HCT116 (cell line): ENCODE measurements at regions not wholly inside any gene's neighbourhood (a gene's known extent, or its start where the extent isn't known, plus 50 kb on each side); places are given as distances from the start of the nearest gene placed in this dataset.
"Not testable (repeated sequence)": the region's sequence is repeated elsewhere in the genome, so short reads cannot be mapped to it uniquely, and the experiment has no call there.

Source experiments
- ATAC-seq: fragments of 200-7000 bp; cut with Tn5 transposase; 2 replicates; pipeline ENCODE4 v1.9.1; 2020; ENCODE audit warnings: mild to moderate bottlenecking, moderate library complexity
- BruUV-seq: library from RNA; stranded (reverse); fragments of 400-500 nt; replicated peaks from 2 replicates; lab custom pipeline; 2021; lab: Mats Ljungman, UMichigan
- CTCF ChIA-PET: fragments of 300-600 bp; sonication (Branson Sonifier 250); formaldehyde crosslinking; loops from one replicate; lab custom pipeline; 2021; ENCODE audit warnings: antibody characterized with exemption; lab: Charles Lee
- POLR2A ChIA-PET: fragments of 300-600, 350-600 bp; sonication (Branson Sonifier 250); formaldehyde crosslinking; loops from one replicate; lab custom pipeline; 2021; ENCODE audit warnings: antibody characterized with exemption; lab: Charles Lee
- RAD21 ChIA-PET, 2 experiments: fragments of 300-600 bp; sonication (Branson Sonifier 250); formaldehyde crosslinking; loops; one replicate each; lab custom pipeline; 2023; ENCODE audit warnings: low total read pairs in 2 of 2; ENCODE audit not compliant: uncharacterized antibody in 2 of 2, unreplicated experiment in 2 of 2, low non-redundant PET in 1 of 2; lab: Charles Lee
- DNase-seq: peaks from one replicate; pipeline ENCODE4 v3.0.0-alpha.2; 2010; ENCODE audit warnings: low read depth, low spot score
- H2AFZ ChIP-seq: fragments of 200-600 bp; shearing (Covaris generic), sonication (generic); 2 replicates; pipeline ENCODE4 v1.6.1; 2017; ENCODE audit warnings: low read depth, mixed run types, mixed read lengths, antibody characterized with exemption, low read length; ENCODE audit not compliant: poor library complexity, severe bottlenecking
- H3K27ac ChIP-seq: 2 replicates; pipeline ENCODE4 v1.5.1; 2012; ENCODE audit warnings: low read depth, low read length
- H3K27me3 ChIP-seq: fragments of 200-600 bp; sonication (generic); 2 replicates; pipeline ENCODE4 v1.6.1; 2016; ENCODE audit warnings: mixed run types, low read length, mixed read lengths; ENCODE audit not compliant: insufficient read depth
- H3K36me3 ChIP-seq, 2 experiments: fragments of 200-500 bp in 1 of 2; fragments of 200-600 bp in 1 of 2; sonication (Bioruptor generic) in 1 of 2; sonication (generic) in 1 of 2; 2 replicates each; pipeline versions ENCODE4 v1.5.1 to v1.6.1; 2014 to 2016; ENCODE audit warnings: low read length in 2 of 2, inconsistent platforms in 1 of 2, mixed read lengths in 1 of 2, mixed run types in 1 of 2; ENCODE audit not compliant: insufficient read depth in 2 of 2, control insufficient read depth in 1 of 2
- H3K4me1 ChIP-seq, 2 experiments: fragments of 200-600 bp in 1 of 2; sonication (generic) in 1 of 2; 2 replicates each; pipeline versions ENCODE4 v1.5.1 to v1.6.1; 2012 to 2017; ENCODE audit warnings: low read length in 2 of 2, inconsistent platforms in 1 of 2, mild to moderate bottlenecking in 1 of 2, mixed read lengths in 1 of 2, mixed run types in 1 of 2, moderate library complexity in 1 of 2; ENCODE audit not compliant: insufficient read depth in 2 of 2, control insufficient read depth in 1 of 2
- H3K4me2 ChIP-seq: fragments of 200-600 bp; sonication (generic); 2 replicates; pipeline ENCODE4 v1.6.1; 2017; ENCODE audit warnings: mixed run types, low read length, mixed read lengths
- H3K4me3 ChIP-seq, 2 experiments: fragments of 200-600 bp in 1 of 2; sonication (generic) in 1 of 2; replicated peaks in 1 of 2; 2 replicates each; pipeline ENCODE4 v1.5.1; 2011 to 2016; ENCODE audit warnings: low read length in 2 of 2, control low read depth in 1 of 2, low read depth in 1 of 2, mild to moderate bottlenecking in 1 of 2, mixed read lengths in 1 of 2, mixed run types in 1 of 2
- H3K79me2 ChIP-seq: fragments of 200-600 bp; sonication (generic); 2 replicates; pipeline ENCODE4 v1.6.1; 2017; ENCODE audit warnings: mild to moderate bottlenecking, mixed run types, low read length, moderate library complexity, mixed read lengths; ENCODE audit not compliant: insufficient read depth
- H3K9ac ChIP-seq: fragments of 200-600 bp; sonication (generic); 2 replicates; pipeline ENCODE4 v1.6.1; 2016; ENCODE audit warnings: low read length, mixed read lengths
- H3K9me2 ChIP-seq: fragments of 200-600 bp; sonication (generic), shearing (Covaris generic); 2 replicates; pipeline ENCODE4 v1.6.1; 2017; ENCODE audit warnings: mixed run types, mild to moderate bottlenecking, moderate library complexity; ENCODE audit not compliant: insufficient read depth
- H3K9me3 ChIP-seq, 2 experiments: fragments of 200-500 bp in 1 of 2; fragments of 200-600 bp in 1 of 2; sonication (Bioruptor generic) in 1 of 2; sonication (generic) in 1 of 2; 2 replicates each; pipeline ENCODE4 v1.6.1; 2014 to 2017; ENCODE audit warnings: low read length in 2 of 2, mixed read lengths in 2 of 2, inconsistent platforms in 1 of 2, low read depth in 1 of 2, mild to moderate bottlenecking in 1 of 2, mixed run types in 1 of 2, moderate library complexity in 1 of 2; ENCODE audit not compliant: control insufficient read depth in 1 of 2, insufficient read depth in 1 of 2
- H4K20me1 ChIP-seq: fragments of 200-600 bp; sonication (generic), shearing (Covaris generic); 2 replicates; pipeline ENCODE4 v1.6.1; 2017; ENCODE audit warnings: mixed run types, mild to moderate bottlenecking, moderate library complexity; ENCODE audit not compliant: insufficient read depth
- CBX3 ChIP-seq: IDR thresholded peaks from 2 replicates; pipeline ENCODE4 v1.6.1; 2012; ENCODE audit warnings: low read depth
- CEBPB ChIP-seq: IDR thresholded peaks from 2 replicates; pipeline ENCODE4 v1.6.1; 2012; ENCODE audit warnings: low read depth
- EZH2 ChIP-seq: fragments of 200-600 bp; sonication (generic); IDR thresholded peaks from 2 replicates; pipeline ENCODE4 v1.6.1; 2017; ENCODE audit warnings: antibody characterized with exemption, mixed run types
- JUND ChIP-seq: IDR thresholded peaks from 2 replicates; pipeline ENCODE4 v1.6.1; 2012
- POLR2A ChIP-seq: IDR thresholded peaks from 2 replicates; pipeline ENCODE4 v1.7.0; 2011; ENCODE audit warnings: borderline replicate concordance; ENCODE audit not compliant: insufficient read depth, insufficient read length; ENCODE audit errors: extremely low read depth
- RAD21 ChIP-seq: IDR thresholded peaks from 2 replicates; pipeline ENCODE4 v1.6.1; 2012; ENCODE audit warnings: low read depth, mild to moderate bottlenecking
- SP1 ChIP-seq: IDR thresholded peaks from 2 replicates; pipeline ENCODE4 v1.6.1; 2012; ENCODE audit warnings: low read depth
- ZNF274 ChIP-seq: fragments of 200-500 bp; sonication (Bioruptor generic); IDR thresholded peaks from 2 replicates; pipeline ENCODE4 v1.6.1; 2014; ENCODE audit warnings: mild to moderate bottlenecking, low read depth, low read length, inconsistent platforms
- intact Hi-C: fragments of 100-400 bp; cut with micrococcal nuclease; formaldehyde crosslinking; loops from 2 replicates; pipeline ENCODE4 v1.10.0; 2022
- TF ChIP-seq, protein P1 (sequence below): IDR thresholded peaks from 2 replicates; pipeline ENCODE4 v1.6.1; 2011; ENCODE audit warnings: mild to moderate bottlenecking, low read length, moderate library complexity; ENCODE audit not compliant: insufficient replicate concordance; ENCODE audit errors: extremely low read depth
- TF ChIP-seq, protein P2 (sequence below): IDR thresholded peaks from 2 replicates; pipeline ENCODE4 v1.6.1; 2012

DNA sequence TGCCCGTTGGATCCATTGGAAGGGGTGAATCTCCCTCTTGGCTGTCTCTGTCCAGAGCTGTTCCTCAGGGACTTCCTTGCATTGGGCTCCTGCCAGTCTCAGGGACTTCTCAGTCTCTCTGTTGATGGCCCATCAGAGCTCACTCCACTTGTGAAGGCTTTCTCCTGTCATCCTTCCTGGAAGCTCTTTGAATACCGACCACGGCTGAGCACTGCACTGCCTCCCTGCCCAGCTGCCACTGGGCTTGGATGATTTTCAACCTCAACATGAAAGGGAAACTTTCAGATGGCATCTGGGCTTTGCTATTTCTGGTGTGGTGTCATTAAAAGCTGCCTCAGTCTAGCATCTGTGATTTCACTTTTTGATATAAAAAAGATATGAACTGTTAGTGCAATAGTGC lies 66.1 kb upstream of the ANKRD10 start:
- ChIA-PET RAD21 (no interaction called here), POLR2A (no interaction called here), CTCF (interaction anchor here (1.0 kb wide), 1 partner anchor 87 kb away, joined by 4 read pairs; no protein-coding TSS in a partner anchor)
- no peak overlapping the region for H2AFZ ChIP-seq
- H3K9me2 ChIP-seq = no peaks in the 10 kb centered on the region
- H3K36me3 ChIP-seq = peaks cover 0 to 33% of the 10 kb centered on the region in 2 experiments; a peak in 1 of 4 replicates
- H3K9ac ChIP-seq = no peak overlapping the region
- no TSS peak for BruUV-seq
- no peak for ATAC-seq
- H4K20me1 ChIP-seq = no peaks in the 10 kb centered on the region
- DNase-seq = no peak
- no peaks in the 10 kb centered on the region for H3K79me2 ChIP-seq
- intact Hi-C loops = no loop called here
- no peaks in the 10 kb centered on the region for H3K9me3 ChIP-seq
- H3K4me2 ChIP-seq = no peak overlapping the region
- no peak for TF ChIP-seq ZNF274
- no peak for TF ChIP-seq SP1
- TF ChIP-seq CBX3 = no peak
- TF ChIP-seq RAD21 = no peak
- TF ChIP-seq, protein P1, sequence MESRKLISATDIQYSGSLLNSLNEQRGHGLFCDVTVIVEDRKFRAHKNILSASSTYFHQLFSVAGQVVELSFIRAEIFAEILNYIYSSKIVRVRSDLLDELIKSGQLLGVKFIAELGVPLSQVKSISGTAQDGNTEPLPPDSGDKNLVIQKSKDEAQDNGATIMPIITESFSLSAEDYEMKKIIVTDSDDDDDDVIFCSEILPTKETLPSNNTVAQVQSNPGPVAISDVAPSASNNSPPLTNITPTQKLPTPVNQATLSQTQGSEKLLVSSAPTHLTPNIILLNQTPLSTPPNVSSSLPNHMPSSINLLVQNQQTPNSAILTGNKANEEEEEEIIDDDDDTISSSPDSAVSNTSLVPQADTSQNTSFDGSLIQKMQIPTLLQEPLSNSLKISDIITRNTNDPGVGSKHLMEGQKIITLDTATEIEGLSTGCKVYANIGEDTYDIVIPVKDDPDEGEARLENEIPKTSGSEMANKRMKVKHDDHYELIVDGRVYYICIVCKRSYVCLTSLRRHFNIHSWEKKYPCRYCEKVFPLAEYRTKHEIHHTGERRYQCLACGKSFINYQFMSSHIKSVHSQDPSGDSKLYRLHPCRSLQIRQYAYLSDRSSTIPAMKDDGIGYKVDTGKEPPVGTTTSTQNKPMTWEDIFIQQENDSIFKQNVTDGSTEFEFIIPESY = no peak
- TF ChIP-seq, protein P2, sequence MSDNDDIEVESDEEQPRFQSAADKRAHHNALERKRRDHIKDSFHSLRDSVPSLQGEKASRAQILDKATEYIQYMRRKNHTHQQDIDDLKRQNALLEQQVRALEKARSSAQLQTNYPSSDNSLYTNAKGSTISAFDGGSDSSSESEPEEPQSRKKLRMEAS = no peak
- no peak for TF ChIP-seq CEBPB
- TF ChIP-seq EZH2 = no peak
- no peak for TF ChIP-seq POLR2A
- no peak for TF ChIP-seq JUND
- no peak overlapping the region for H3K4me3 ChIP-seq
- no peak overlapping the region for H3K27ac ChIP-seq
- no peaks in the 10 kb centered on the region for H3K4me1 ChIP-seq
- H3K27me3 ChIP-seq = no peaks in the 10 kb centered on the region

DNA sequence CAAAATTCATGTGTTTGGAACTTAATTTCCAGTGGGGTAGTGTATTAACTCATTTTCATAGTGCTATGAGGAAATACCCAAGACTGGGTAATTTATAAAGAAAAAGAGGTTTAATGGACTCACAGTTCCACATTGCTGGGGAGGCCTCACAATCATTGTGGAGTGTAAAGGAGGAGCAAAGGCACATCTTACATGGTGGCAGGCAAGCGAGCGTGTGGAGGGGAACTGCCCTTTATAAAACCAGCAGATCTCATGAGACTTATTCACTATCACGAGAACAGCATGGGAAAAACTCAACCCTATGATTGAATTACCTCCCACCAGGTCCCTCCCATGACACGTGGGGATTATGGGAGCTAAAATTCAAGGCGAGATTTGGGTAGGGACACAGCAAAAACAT lies 64.3 kb upstream of the ANKRD10 start:
- RAD21 ChIA-PET, H3K9me3 ChIP-seq, H3K4me3 ChIP-seq, DNase-seq, H3K4me1 ChIP-seq, intact Hi-C loops, H3K4me2 ChIP-seq, ATAC-seq, H3K27me3 ChIP-seq, H3K79me2 ChIP-seq, H4K20me1 ChIP-seq, POLR2A ChIA-PET, H2AFZ ChIP-seq, CTCF ChIA-PET, BruUV-seq, H3K9ac ChIP-seq, H3K9me2 ChIP-seq, H3K27ac ChIP-seq: not testable (repeated sequence)
- peaks cover 0 to 37% of the 10 kb centered on the region in 2 experiments; a peak in 1 of 4 replicates for H3K36me3 ChIP-seq
